ENCODE measurements at regions not wholly inside any gene's neighbourhood (a gene's known extent, or its start where the extent isn't known, plus 50 kb on each side); places are given as distances from the start of the nearest gene placed in this dataset.

GRCh38 chr9:31210978-31211570 lies 1173.4 kb upstream of the ACO1 start:
- no peak for TF ChIP-seq CTCF (IDR thresholded peaks at IDR 0.05)
- TF ChIP-seq POLR2A (IDR thresholded peaks at IDR 0.05) = no peak
